SW 1271 (cell line): ENCODE measurements at regions not wholly inside any gene's neighbourhood (a gene's known extent, or its start where the extent isn't known, plus 50 kb on each side); places are given as distances from the start of the nearest gene placed in this dataset.
"Not testable (repeated sequence)": the region's sequence is repeated elsewhere in the genome, so short reads cannot be mapped to it uniquely, and the experiment has no call there.

Source experiments
- DNase-seq, 2 experiments: peaks; one replicate each; lab custom pipeline; 2025; lab: John Stamatoyannopoulos, UW

- no peak for DNase-seq
These were observed 336.3 kb downstream of the RASEF start for GRCh38 chr9:82726424-82727276.

- DNase-seq = no peak
These were observed 333.8 kb downstream of the RASEF start for GRCh38 chr9:82729141-82729540.

GRCh38 chr9:82729991-82730589 lies 332.9 kb downstream of the RASEF start:
- no peak for DNase-seq

GRCh38 chr9:82732928-82733327 lies 330.0 kb downstream of the RASEF start:
- DNase-seq = no peak

- DNase-seq = no peak
These were observed 326.8 kb downstream of the RASEF start for GRCh38 chr9:82736126-82736525.

- no peak for DNase-seq
These were observed 326.2 kb downstream of the RASEF start for GRCh38 chr9:82736701-82737100.

DNA sequence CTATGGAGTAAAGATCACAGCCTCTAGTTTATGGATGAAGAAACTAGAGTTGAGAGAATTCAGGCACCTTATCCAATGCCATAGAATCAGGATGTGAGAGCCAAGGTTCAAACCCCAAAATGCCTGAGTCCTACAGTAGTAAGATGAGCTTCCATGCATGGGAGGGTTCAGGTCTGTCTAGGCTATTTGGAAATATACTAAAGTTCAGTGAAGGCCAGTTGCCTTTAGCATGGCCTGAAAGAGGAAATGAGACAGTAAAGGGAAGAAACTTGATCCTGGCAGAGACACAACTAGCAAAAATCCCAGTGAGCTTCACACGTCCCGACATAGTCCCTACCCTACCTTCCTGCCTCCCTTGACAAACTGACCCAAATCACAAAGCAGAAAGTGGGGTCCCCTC lies 317.0 kb downstream of the RASEF start:
- DNase-seq = no peak

GRCh38 chr9:82750411-82750913 lies 312.5 kb downstream of the RASEF start:
- no peak for DNase-seq

- no peak for DNase-seq
These were observed 305.0 kb downstream of the RASEF start for GRCh38 chr9:82757924-82758323.

GRCh38 chr9:82761027-82761426 lies 301.9 kb downstream of the RASEF start:
- no peak for DNase-seq

- no peak for DNase-seq
These were observed 301.0 kb downstream of the RASEF start for GRCh38 chr9:82761956-82762355.

DNA sequence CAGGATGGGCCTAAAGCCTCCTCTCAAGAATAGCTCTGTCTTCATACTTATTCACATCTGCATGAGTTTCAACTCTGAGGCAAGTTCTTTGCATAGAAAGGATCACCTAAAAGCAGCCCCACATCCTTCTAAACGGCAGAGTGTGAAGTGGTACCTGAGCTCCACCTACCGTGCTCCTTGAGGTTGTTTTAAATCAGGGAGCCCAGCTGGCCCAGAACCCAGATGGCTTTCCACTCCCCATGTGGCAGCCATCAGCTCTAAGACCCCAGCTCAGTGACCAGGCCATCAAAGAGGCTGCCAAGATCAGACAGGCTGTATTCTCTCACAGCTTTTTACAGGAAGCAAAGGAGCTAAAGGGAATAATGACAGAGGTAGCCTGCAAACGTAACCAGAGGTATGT lies 299.3 kb downstream of the RASEF start:
- no peak for DNase-seq

- no peak for DNase-seq
These were observed 298.8 kb downstream of the RASEF start for GRCh38 chr9:82764061-82764668.

DNA sequence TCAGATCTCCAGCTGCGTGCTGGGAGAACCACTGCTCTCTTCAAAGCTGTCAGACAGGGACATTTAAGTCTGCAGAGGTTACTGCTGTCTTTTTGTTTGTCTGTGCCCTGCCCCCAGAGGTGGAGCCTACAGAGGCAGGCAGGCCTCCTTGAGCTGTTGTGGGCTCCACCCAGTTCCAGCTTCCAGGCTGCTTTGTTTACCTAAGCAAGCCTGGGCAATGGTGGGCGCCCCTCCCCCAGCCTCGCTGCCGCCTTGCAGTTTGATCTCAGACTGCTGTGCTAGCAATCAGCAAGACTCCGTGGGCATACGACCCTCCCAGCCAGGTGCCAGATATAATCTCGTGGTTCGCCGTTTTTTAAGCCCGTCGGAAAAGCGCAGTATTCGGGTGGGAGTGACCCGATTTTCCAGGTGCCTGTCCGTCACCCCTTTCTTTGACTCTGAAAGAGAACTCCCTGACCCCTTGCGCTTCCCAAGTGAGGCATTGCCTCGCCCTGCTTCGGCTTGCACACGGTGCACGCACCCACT lies 288.2 kb downstream of the RASEF start:
- not testable (repeated sequence) for DNase-seq

DNA sequence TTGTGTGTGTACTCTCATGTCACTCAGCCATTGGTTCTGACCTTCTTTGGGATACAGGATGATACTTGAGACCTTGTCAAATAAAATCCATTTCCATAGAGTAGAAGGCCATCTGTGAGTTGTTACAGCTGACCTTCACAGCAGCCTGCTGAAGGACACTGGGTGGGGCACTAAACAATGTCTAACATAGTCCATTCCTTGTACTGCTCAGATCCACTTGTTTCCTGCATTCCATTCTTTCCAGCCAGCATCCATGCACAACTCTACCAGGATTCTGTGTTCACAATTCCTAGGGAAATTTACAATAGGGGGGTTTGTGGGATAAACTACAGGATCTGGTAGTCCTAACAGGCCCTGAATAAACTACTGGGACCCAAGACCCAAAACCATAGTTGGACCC lies 286.4 kb downstream of the RASEF start:
- DNase-seq = no peak

GRCh38 chr9:82777366-82777765 lies 285.6 kb downstream of the RASEF start:
- DNase-seq = no peak

- DNase-seq = not testable (repeated sequence)
These were observed 284.0 kb downstream of the RASEF start for GRCh38 chr9:82778923-82779322.

DNA sequence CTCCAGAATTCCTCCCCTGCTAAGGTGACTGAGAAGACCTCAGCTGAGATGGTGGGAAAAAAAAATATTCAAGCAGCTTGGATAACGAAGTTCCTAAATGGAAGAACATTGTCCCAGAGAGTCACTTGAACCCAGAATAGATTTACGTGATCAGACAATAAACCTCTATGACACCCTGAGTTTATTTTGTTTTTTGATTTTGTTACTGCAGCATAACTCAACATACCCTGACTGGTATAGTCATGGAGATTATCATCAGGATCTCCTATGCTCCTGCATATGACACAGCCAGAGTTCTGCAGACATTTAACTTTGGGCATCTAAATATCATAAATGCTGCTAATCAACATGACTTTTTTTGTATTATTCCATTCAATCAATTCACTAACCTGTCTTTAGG lies 282.9 kb downstream of the RASEF start:
- no peak for DNase-seq

DNA sequence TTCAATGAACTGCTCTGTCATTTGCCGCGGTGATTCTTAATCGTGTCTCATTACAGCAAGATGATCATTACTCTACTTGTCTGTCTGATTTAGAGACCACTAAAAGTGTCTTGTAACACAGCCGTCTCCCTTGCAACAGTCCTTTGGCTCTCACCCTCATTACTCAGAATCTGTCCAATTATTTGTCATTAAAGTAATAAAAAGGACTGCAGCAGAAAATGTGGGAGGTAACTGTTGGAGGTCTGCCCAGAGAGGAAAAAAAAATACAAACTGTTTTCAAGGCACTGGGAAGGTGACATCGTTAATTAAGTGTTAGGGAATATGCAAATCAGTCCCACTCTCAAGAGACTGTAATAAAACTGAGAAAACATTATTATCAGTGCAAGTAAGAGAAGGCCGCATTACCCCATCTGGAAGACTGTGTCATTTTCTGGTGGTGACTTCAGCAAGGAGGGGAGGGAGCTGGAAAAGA lies 281.0 kb downstream of the RASEF start:
- DNase-seq = no peak

GRCh38 chr9:82783045-82783444 lies 279.9 kb downstream of the RASEF start:
- no peak for DNase-seq

GRCh38 chr9:82784589-82784988 lies 278.4 kb downstream of the RASEF start:
- DNase-seq = no peak

DNA sequence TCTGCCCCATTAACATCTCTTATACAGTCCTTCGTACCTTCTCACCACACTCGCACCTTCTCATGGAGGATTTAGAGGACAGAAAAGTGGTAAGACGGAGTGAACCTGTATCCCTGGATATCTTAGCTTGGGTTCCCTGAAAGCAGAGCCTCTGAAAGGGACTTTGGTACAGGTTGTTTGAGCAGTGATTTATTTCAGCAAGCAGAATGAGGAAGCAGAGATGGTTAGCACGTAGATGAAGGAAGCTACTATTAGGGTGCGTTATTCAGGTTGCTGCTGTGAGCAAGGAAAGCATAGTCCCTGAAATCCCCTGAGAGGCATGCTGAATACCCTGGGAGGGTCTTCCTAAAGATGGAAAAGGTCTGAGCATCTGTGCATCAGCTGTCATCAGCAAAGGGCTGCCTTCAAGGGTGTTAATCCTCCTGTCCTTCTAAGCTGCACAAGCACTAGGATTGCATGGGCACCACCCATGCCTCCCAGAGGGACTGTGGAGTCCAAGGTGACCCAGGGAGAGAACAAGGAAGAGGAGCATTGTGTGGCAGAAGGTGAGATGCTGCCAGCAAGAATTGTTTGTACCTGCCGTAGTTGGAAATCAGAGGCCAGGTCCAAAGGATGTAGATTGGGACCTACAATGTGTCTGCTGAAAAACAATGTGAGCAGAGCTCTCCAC lies 273.7 kb downstream of the RASEF start:
- DNase-seq = no peak
